HepG2 (cell line): ENCODE measurements at regions not wholly inside any gene's neighbourhood (a gene's known extent, or its start where the extent isn't known, plus 50 kb on each side); places are given as distances from the start of the nearest gene placed in this dataset.
"Not testable (repeated sequence)": the region's sequence is repeated elsewhere in the genome, so short reads cannot be mapped to it uniquely, and the experiment has no call there.

Source experiments
- ATAC-seq: fragments of 200-7000 bp; cut with Tn5 transposase; 3 replicates; pipeline ENCODE4 v1.9.1; 2020; ENCODE audit warnings: mild to moderate bottlenecking, moderate library complexity
- BruUV-seq: library from RNA; stranded (reverse); fragments of 400-500 nt; replicated peaks from 2 replicates; lab custom pipeline; 2021; lab: Mats Ljungman, UMichigan
- CTCF ChIA-PET: fragments of 300-600 bp; formaldehyde crosslinking; extraction: SDS; loops from one replicate; lab custom pipeline; 2021; ENCODE audit warnings: low total read pairs, inconsistent platforms, low intra/inter-chr PET ratio; lab: Yijun Ruan, JAX
- POLR2A ChIA-PET: fragments of 350-600 bp; sonication (Branson Sonifier 250); formaldehyde crosslinking; loops from one replicate; lab custom pipeline; 2020; ENCODE audit warnings: antibody characterized with exemption, inconsistent platforms; lab: Yijun Ruan, JAX
- DNase-seq: peaks from one replicate; pipeline ENCODE4 v3.0.0-alpha.2; 2015; ENCODE audit warnings: low spot score
- FAIRE-seq: peaks from 3 replicates; lab custom pipeline; 2011; peaks lifted over from hg19 to GRCh38; lab: Jason Lieb, UNC
- H2AFZ ChIP-seq: one replicate; pipeline ENCODE4 v1.6.1; 2011; ENCODE audit warnings: low read length, inconsistent platforms
- H3K27ac ChIP-seq: fragments of 300-600 bp; 3 replicates; pipeline ENCODE4 v1.8.0; 2011; ENCODE audit warnings: mixed run types, mild to moderate bottlenecking, mixed read lengths, low read length, inconsistent platforms; ENCODE audit not compliant: insufficient read depth; ENCODE audit errors: extremely low read length
- H3K27me3 ChIP-seq, 2 experiments: fragments of 200-600 bp in 1 of 2; 2 replicates in 1 of 2; 3 replicates in 1 of 2; pipeline versions ENCODE4 v1.6.0 to v1.8.0; 2011; ENCODE audit warnings: low read length in 2 of 2, mild to moderate bottlenecking in 2 of 2, moderate library complexity in 2 of 2, inconsistent platforms in 1 of 2; ENCODE audit not compliant: insufficient read depth in 2 of 2, control insufficient read depth in 1 of 2
- H3K36me3 ChIP-seq, 2 experiments: fragments of 200-600 bp in 1 of 2; replicated peaks in 1 of 2; 2 replicates in 1 of 2; 3 replicates in 1 of 2; pipeline versions ENCODE4 v1.5.1 to v1.8.0; 2011; ENCODE audit warnings: low read length in 2 of 2, inconsistent platforms in 1 of 2; ENCODE audit not compliant: insufficient read depth in 2 of 2, control insufficient read depth in 1 of 2
- H3K4me1 ChIP-seq: 2 replicates; pipeline ENCODE4 v1.5.1; 2012; ENCODE audit warnings: low read length, inconsistent platforms; ENCODE audit not compliant: insufficient read depth
- H3K4me2 ChIP-seq: 2 replicates; pipeline ENCODE4 v1.6.0; 2011; ENCODE audit warnings: low read depth, low read length, inconsistent platforms
- H3K4me3 ChIP-seq, 3 experiments: fragments of 200-600 bp in 1 of 3; sonication (generic), shearing (Covaris generic) in 1 of 3; replicated peaks in 1 of 3; 2 replicates each; pipeline ENCODE4 v1.5.1; 2011 to 2016; ENCODE audit warnings: low read length in 3 of 3, inconsistent platforms in 2 of 3, low read depth in 2 of 3, mild to moderate bottlenecking in 2 of 3, control low read depth in 1 of 3, mixed read lengths in 1 of 3; ENCODE audit not compliant: insufficient read depth in 1 of 3
- H3K79me2 ChIP-seq: one replicate; pipeline ENCODE4 v1.6.1; 2011; ENCODE audit warnings: low read length, inconsistent platforms; ENCODE audit not compliant: insufficient read depth
- H3K9ac ChIP-seq: 2 replicates; pipeline ENCODE4 v1.6.0; 2011; ENCODE audit warnings: mild to moderate bottlenecking, low read depth, low read length, inconsistent platforms; ENCODE audit not compliant: insufficient read depth
- H3K9me3 ChIP-seq: 2 replicates; pipeline ENCODE4 v1.5.1; 2012; ENCODE audit warnings: mild to moderate bottlenecking, low read length
- H4K20me1 ChIP-seq: 2 replicates; pipeline ENCODE4 v1.6.0; 2011; ENCODE audit warnings: inconsistent platforms, mild to moderate bottlenecking, low read length, moderate library complexity; ENCODE audit not compliant: insufficient read depth
- AGO2 ChIP-seq: fragments of 200-400 bp; formaldehyde crosslinking; optimal IDR thresholded peaks from 2 replicates; pipeline ENCODE3; 2017; ENCODE audit warnings: mild to moderate bottlenecking, low read depth, low read length, moderate library complexity
- FOXJ3 ChIP-seq: sonication (generic); formaldehyde crosslinking; IDR thresholded peaks from 2 replicates; pipeline ENCODE4 v1.4.0; 2020; ENCODE audit warnings: missing genetic modification reagents, mild to moderate bottlenecking, borderline replicate concordance
- NFYC ChIP-seq: IDR thresholded peaks from 2 replicates; pipeline ENCODE4 v1.6.1; 2016; ENCODE audit warnings: missing genetic modification reagents, missing compliant biosample characterization
- POLR2AphosphoS2 ChIP-seq: IDR thresholded peaks from 2 replicates; pipeline ENCODE4 v1.6.1; 2011; ENCODE audit warnings: low read depth, low read length, improper control_type of control experiment
- ZNF674 ChIP-seq: sonication (generic); formaldehyde crosslinking; IDR thresholded peaks from 2 replicates; pipeline ENCODE4 v1.5.0; 2020; ENCODE audit warnings: low read depth, mild to moderate bottlenecking, missing genetic modification reagents
- ZNF766 ChIP-seq: sonication (generic); formaldehyde crosslinking; IDR thresholded peaks from 2 replicates; pipeline ENCODE4 v1.5.0; 2020; ENCODE audit warnings: missing genetic modification reagents, borderline replicate concordance
- WGBS: methylation state at CpG from one replicate; pipeline ENCODE4 v1.1.6; 2017; ENCODE audit warnings: low lambda C conversion rate; 5-methylcytosine and 5-hydroxymethylcytosine counted together
- in situ Hi-C: cut with HindIII; loops from 2 replicates; pipeline ENCODE4 v1.10.0; 2017; ENCODE audit warnings: low pct_unique_long_range_greater_than_20kb; ENCODE audit not compliant: extremely low pct_ligation_motif_present
- intact Hi-C: fragments of 100-400 bp; cut with micrococcal nuclease; formaldehyde crosslinking; loops from one replicate; pipeline ENCODE4 v1.10.0; 2022; ENCODE audit not compliant: unreplicated experiment

- TF ChIP-seq NFYC (CRISPR knock-in tag) (no peak), ZNF674 (CRISPR knock-in tag) (no peak), AGO2 (no peak), ZNF766 (CRISPR knock-in tag) (no peak), POLR2AphosphoS2 (no peak)
Measured at GRCh38 chr17:20929334-20929733, 113.5 kb downstream of the USP22 start (continued).

GRCh38 chr17:20930081-20930760, 112.6 kb downstream of the USP22 start:
- Histone ChIP-seq H3K9me3 (no peaks in the 10 kb centered on the region), H3K27ac (no peak overlapping the region), H3K4me1 (peaks cover 5% of the 10 kb centered on the region; the same call in 1 of the 2 replicates), H3K4me3 (no peak overlapping the region), H2AFZ (no peak overlapping the region), H3K4me2 (no peak overlapping the region), H3K36me3 (peaks cover 0 to 6% of the 10 kb centered on the region in 2 experiments; a peak in 1 of 5 replicates), H4K20me1 (no peaks in the 10 kb centered on the region), H3K27me3 (no peaks in the 10 kb centered on the region), H3K79me2 (peaks cover 7% of the 10 kb centered on the region), H3K9ac (no peak overlapping the region)
- ATAC-seq (no peak), FAIRE-seq (no peak), DNase-seq (no peak)
- 48% methylated on average over 5 of the region's 5 CpGs for WGBS
- no peak for TF ChIP-seq FOXJ3
- BruUV-seq: no TSS peak
- intact Hi-C loops: no loop called here
- in situ Hi-C loops: no loop called here
- ChIA-PET CTCF (no interaction called here), POLR2A (no interaction called here)

- H2AFZ ChIP-seq, H3K36me3 ChIP-seq, intact Hi-C loops, DNase-seq, CTCF ChIA-PET, in situ Hi-C loops, H4K20me1 ChIP-seq, POLR2A ChIA-PET, H3K27me3 ChIP-seq, H3K9me3 ChIP-seq, H3K79me2 ChIP-seq, H3K4me2 ChIP-seq, H3K4me3 ChIP-seq, H3K4me1 ChIP-seq, FAIRE-seq, ATAC-seq, H3K27ac ChIP-seq, BruUV-seq, H3K9ac ChIP-seq: not testable (repeated sequence)
- 89% methylated on average over 3 of the region's 3 CpGs for WGBS
Measured at GRCh38 chr17:20933040-20933439, 109.8 kb downstream of the USP22 start.
